GM12878 (cell line): ENCODE measurements at regions not wholly inside any gene's neighbourhood (a gene's known extent, or its start where the extent isn't known, plus 50 kb on each side); places are given as distances from the start of the nearest gene placed in this dataset.

Experiments used
- ATAC-seq: fragments of 200-7000 bp; cut with Tn5 transposase; 3 replicates; pipeline ENCODE4 v1.9.1; 2020; ENCODE audit warnings: mild to moderate bottlenecking, moderate library complexity
- BruUV-seq: library from RNA; stranded (reverse); fragments of 400-500 nt; replicated peaks from 2 replicates; lab custom pipeline; 2021; lab: Mats Ljungman, UMichigan
- CTCF ChIA-PET: fragments of 300-600 bp; sonication (Branson Sonifier 250); formaldehyde crosslinking; extraction: SDS; loops from one replicate; lab custom pipeline; 2021; ENCODE audit warnings: inconsistent platforms; lab: Yijun Ruan, JAX
- POLR2A ChIA-PET: fragments of 350-600 bp; formaldehyde crosslinking; extraction: SDS; loops from one replicate; lab custom pipeline; 2021; ENCODE audit warnings: inconsistent platforms; lab: Charles Lee
- RAD21 ChIA-PET: fragments of 300-600 bp; sonication (Branson Sonifier 250); formaldehyde crosslinking; loops from one replicate; lab custom pipeline; 2023; ENCODE audit warnings: antibody characterized with exemption; ENCODE audit not compliant: unreplicated experiment; lab: Charles Lee
- SMC1A ChIA-PET: fragments of 300-600 bp; sonication (Branson Sonifier 250); formaldehyde crosslinking; loops from one replicate; lab custom pipeline; 2023; ENCODE audit not compliant: unreplicated experiment, uncharacterized antibody; lab: Charles Lee
- DNase-seq: peaks from one replicate; pipeline ENCODE4 v3.0.0-alpha.2; 2011; ENCODE audit warnings: low read depth, low spot score
- FAIRE-seq: peaks from 3 replicates; lab custom pipeline; 2011; peaks lifted over from hg19 to GRCh38; lab: Jason Lieb, UNC
- H2AFZ ChIP-seq: 2 replicates; pipeline ENCODE4 v1.6.0; 2011; ENCODE audit warnings: low read depth, low read length, control low read depth; ENCODE audit not compliant: control insufficient read depth
- H3K27ac ChIP-seq: 2 replicates; pipeline ENCODE4 v1.5.1; 2011; ENCODE audit warnings: control low read depth; ENCODE audit not compliant: control insufficient read depth, insufficient read depth
- H3K27me3 ChIP-seq, 2 experiments: replicated peaks in 1 of 2; 2 replicates each; pipeline versions ENCODE4 v1.6.0 to v1.6.1; 2011; ENCODE audit warnings: low read length in 1 of 2; ENCODE audit not compliant: control insufficient read depth in 2 of 2, insufficient read depth in 2 of 2
- H3K36me3 ChIP-seq, 2 experiments: 2 replicates each; pipeline ENCODE4 v1.5.1; 2011; ENCODE audit warnings: low read length in 1 of 2; ENCODE audit not compliant: control insufficient read depth in 2 of 2, insufficient read depth in 2 of 2
- H3K4me1 ChIP-seq: 2 replicates; pipeline ENCODE4 v1.6.1; 2011; ENCODE audit warnings: mild to moderate bottlenecking, low read length, moderate library complexity, mixed read lengths; ENCODE audit not compliant: control insufficient read depth, insufficient read depth
- H3K4me2 ChIP-seq: 2 replicates; pipeline ENCODE4 v1.6.0; 2011; ENCODE audit warnings: control low read depth; ENCODE audit not compliant: control insufficient read depth, insufficient read depth
- H3K4me3 ChIP-seq: fragments of 200-600 bp; sonication (generic); 2 replicates; pipeline ENCODE4 v1.5.1; 2016
- H3K79me2 ChIP-seq: 2 replicates; pipeline ENCODE4 v1.6.0; 2011; ENCODE audit warnings: low read length; ENCODE audit not compliant: control insufficient read depth, insufficient read depth
- H3K9ac ChIP-seq: 2 replicates; pipeline ENCODE4 v1.8.0; 2011; ENCODE audit warnings: low read length, control low read depth, mixed read lengths; ENCODE audit not compliant: control insufficient read depth, insufficient read depth
- H3K9me3 ChIP-seq: replicated peaks from 3 replicates; pipeline ENCODE4 v1.5.1; 2011; ENCODE audit warnings: mild to moderate bottlenecking, low read length; ENCODE audit not compliant: control insufficient read depth, insufficient read depth
- H4K20me1 ChIP-seq: 2 replicates; pipeline ENCODE4 v1.6.0; 2011; ENCODE audit not compliant: control insufficient read depth, insufficient read depth
- BHLHE40 ChIP-seq, 2 experiments: fragments of 450-650 bp in 1 of 2; IDR thresholded peaks; 2 replicates each; pipeline ENCODE4 v1.6.1; 2011 to 2017; ENCODE audit warnings: low read depth in 2 of 2, borderline replicate concordance in 1 of 2, improper control_type of control experiment in 1 of 2, low read length in 1 of 2, mild to moderate bottlenecking in 1 of 2
- HDGF ChIP-seq: fragments of 450-650 bp; IDR thresholded peaks from 2 replicates; pipeline ENCODE4 v1.6.1; 2016; ENCODE audit warnings: antibody characterized with exemption
- NRF1 ChIP-seq: conservative IDR thresholded peaks from 2 replicates; pipeline ENCODE4 v1.6.1; 2011; ENCODE audit warnings: mild to moderate bottlenecking, low read depth, low read length, improper control_type of control experiment
- WGBS: methylation state at CpG from one replicate; pipeline ENCODE4 v1.1.6; 2016; ENCODE audit warnings: low lambda C conversion rate; ENCODE audit not compliant: insufficient replicate concordance, insufficient coverage; ENCODE audit errors: missing lambda C conversion rate; 5-methylcytosine and 5-hydroxymethylcytosine counted together
- in situ Hi-C: fragments of 300-500 bp; cut with MboI; formaldehyde crosslinking; loops from 9 replicates; pipeline ENCODE4 v1.14.3; 2018; ENCODE audit warnings: mixed read lengths
- intact Hi-C: fragments of 100-400 bp; cut with micrococcal nuclease; formaldehyde crosslinking; loops from one replicate; pipeline ENCODE4 v1.14.2; 2022; ENCODE audit not compliant: unreplicated experiment
- TF ChIP-seq, protein P1 (sequence below): fragments of 450-650 bp; IDR thresholded peaks from 2 replicates; pipeline ENCODE4 v1.6.1; 2016; ENCODE audit warnings: mild to moderate bottlenecking
- TF ChIP-seq, protein P2 (sequence below): IDR thresholded peaks from 2 replicates; pipeline ENCODE4 v1.6.1; 2012; ENCODE audit warnings: improper control_type of control experiment, low read depth, low read length; ENCODE audit not compliant: insufficient replicate concordance
- TF ChIP-seq, protein P3 (sequence below): fragments of 450-650 bp; IDR thresholded peaks from 2 replicates; pipeline ENCODE4 v1.6.1; 2016; ENCODE audit warnings: mild to moderate bottlenecking, moderate library complexity, borderline replicate concordance
- TF ChIP-seq, protein P4 (sequence below): IDR thresholded peaks from 2 replicates; pipeline ENCODE4 v1.6.1; 2011; ENCODE audit warnings: mild to moderate bottlenecking, low read depth, low read length, moderate library complexity; ENCODE audit not compliant: insufficient replicate concordance

DNA sequence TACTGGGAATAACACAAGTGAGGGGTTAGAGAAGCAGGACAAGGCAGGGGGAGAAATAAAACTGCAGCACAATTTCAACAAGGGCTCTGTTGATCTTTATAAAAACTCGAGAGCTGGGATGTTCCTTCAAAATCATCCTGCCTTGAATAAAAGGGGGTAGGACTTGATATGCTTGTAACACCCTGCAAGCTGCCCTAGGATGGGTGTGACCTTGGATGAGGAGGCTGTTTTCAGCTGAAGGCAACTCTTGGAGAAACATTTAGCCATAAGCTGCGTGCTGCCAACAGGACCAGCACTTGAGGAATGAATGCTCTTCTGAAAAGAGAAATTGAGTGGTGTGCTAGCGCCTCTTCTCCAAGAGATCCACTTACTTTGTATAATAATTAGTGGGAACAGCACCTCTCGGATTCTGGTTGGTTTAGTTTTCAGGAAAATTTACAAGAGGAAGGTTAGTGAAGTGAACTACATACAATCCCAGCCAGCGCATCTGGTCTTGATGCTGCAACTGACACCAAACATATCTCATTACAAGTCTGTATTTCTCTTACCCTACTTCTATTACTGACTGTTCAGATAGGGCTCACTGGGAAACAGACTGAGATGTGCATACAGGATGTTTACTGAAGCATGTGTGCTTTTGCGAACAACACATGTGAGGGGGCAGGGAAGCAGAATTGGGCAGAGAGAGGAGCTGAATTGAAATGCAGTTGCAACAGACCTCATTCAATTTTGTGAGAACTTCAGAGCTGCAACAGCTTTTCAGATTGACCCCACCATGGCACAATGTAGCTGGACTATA, 643.0 kb upstream of the GOLIM4 start:
- H3K79me2 ChIP-seq = no peaks in the 10 kb centered on the region
- FAIRE-seq = no peak
- ChIA-PET CTCF (no interaction called here), SMC1A (no interaction called here), RAD21 (no interaction called here), POLR2A (no interaction called here)
- no peak overlapping the region for H3K4me3 ChIP-seq
- H3K27me3 ChIP-seq = no peaks in the 10 kb centered on the region
- no peaks in the 10 kb centered on the region for H3K9me3 ChIP-seq
- no peak for ATAC-seq
- H3K9ac ChIP-seq = no peak overlapping the region
- no peaks in the 10 kb centered on the region for H4K20me1 ChIP-seq
- no TSS peak for BruUV-seq
- in situ Hi-C loops (no loop called here), intact Hi-C loops (no loop called here)
- 24% methylated on average over 6 of the region's 6 CpGs for WGBS
- no peak overlapping the region for H2AFZ ChIP-seq
- no peak for DNase-seq
- H3K4me1 ChIP-seq = no peaks in the 10 kb centered on the region
- no peaks in the 10 kb centered on the region for H3K36me3 ChIP-seq
- no peak overlapping the region for H3K27ac ChIP-seq
- H3K4me2 ChIP-seq = no peak overlapping the region
- TF ChIP-seq, protein P1, sequence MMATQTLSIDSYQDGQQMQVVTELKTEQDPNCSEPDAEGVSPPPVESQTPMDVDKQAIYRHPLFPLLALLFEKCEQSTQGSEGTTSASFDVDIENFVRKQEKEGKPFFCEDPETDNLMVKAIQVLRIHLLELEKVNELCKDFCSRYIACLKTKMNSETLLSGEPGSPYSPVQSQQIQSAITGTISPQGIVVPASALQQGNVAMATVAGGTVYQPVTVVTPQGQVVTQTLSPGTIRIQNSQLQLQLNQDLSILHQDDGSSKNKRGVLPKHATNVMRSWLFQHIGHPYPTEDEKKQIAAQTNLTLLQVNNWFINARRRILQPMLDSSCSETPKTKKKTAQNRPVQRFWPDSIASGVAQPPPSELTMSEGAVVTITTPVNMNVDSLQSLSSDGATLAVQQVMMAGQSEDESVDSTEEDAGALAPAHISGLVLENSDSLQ = no peak
- no peak for TF ChIP-seq NRF1
- no peak for TF ChIP-seq BHLHE40 (IDR thresholded peaks at IDR 0.05; ENCODE audit: borderline replicate concordance in 1 of 2, low read depth in 2 of 2, low read length in 1 of 2)
- TF ChIP-seq, protein P2, sequence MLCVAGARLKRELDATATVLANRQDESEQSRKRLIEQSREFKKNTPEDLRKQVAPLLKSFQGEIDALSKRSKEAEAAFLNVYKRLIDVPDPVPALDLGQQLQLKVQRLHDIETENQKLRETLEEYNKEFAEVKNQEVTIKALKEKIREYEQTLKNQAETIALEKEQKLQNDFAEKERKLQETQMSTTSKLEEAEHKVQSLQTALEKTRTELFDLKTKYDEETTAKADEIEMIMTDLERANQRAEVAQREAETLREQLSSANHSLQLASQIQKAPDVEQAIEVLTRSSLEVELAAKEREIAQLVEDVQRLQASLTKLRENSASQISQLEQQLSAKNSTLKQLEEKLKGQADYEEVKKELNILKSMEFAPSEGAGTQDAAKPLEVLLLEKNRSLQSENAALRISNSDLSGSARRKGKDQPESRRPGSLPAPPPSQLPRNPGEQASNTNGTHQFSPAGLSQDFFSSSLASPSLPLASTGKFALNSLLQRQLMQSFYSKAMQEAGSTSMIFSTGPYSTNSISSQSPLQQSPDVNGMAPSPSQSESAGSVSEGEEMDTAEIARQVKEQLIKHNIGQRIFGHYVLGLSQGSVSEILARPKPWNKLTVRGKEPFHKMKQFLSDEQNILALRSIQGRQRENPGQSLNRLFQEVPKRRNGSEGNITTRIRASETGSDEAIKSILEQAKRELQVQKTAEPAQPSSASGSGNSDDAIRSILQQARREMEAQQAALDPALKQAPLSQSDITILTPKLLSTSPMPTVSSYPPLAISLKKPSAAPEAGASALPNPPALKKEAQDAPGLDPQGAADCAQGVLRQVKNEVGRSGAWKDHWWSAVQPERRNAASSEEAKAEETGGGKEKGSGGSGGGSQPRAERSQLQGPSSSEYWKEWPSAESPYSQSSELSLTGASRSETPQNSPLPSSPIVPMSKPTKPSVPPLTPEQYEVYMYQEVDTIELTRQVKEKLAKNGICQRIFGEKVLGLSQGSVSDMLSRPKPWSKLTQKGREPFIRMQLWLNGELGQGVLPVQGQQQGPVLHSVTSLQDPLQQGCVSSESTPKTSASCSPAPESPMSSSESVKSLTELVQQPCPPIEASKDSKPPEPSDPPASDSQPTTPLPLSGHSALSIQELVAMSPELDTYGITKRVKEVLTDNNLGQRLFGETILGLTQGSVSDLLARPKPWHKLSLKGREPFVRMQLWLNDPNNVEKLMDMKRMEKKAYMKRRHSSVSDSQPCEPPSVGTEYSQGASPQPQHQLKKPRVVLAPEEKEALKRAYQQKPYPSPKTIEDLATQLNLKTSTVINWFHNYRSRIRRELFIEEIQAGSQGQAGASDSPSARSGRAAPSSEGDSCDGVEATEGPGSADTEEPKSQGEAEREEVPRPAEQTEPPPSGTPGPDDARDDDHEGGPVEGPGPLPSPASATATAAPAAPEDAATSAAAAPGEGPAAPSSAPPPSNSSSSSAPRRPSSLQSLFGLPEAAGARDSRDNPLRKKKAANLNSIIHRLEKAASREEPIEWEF = no peak
- no peak for TF ChIP-seq HDGF
- TF ChIP-seq, protein P3, sequence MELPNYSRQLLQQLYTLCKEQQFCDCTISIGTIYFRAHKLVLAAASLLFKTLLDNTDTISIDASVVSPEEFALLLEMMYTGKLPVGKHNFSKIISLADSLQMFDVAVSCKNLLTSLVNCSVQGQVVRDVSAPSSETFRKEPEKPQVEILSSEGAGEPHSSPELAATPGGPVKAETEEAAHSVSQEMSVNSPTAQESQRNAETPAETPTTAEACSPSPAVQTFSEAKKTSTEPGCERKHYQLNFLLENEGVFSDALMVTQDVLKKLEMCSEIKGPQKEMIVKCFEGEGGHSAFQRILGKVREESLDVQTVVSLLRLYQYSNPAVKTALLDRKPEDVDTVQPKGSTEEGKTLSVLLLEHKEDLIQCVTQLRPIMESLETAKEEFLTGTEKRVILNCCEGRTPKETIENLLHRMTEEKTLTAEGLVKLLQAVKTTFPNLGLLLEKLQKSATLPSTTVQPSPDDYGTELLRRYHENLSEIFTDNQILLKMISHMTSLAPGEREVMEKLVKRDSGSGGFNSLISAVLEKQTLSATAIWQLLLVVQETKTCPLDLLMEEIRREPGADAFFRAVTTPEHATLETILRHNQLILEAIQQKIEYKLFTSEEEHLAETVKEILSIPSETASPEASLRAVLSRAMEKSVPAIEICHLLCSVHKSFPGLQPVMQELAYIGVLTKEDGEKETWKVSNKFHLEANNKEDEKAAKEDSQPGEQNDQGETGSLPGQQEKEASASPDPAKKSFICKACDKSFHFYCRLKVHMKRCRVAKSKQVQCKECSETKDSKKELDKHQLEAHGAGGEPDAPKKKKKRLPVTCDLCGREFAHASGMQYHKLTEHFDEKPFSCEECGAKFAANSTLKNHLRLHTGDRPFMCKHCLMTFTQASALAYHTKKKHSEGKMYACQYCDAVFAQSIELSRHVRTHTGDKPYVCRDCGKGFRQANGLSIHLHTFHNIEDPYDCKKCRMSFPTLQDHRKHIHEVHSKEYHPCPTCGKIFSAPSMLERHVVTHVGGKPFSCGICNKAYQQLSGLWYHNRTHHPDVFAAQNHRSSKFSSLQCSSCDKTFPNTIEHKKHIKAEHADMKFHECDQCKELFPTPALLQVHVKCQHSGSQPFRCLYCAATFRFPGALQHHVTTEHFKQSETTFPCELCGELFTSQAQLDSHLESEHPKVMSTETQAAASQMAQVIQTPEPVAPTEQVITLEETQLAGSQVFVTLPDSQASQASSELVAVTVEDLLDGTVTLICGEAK = no peak
- TF ChIP-seq, protein P4, sequence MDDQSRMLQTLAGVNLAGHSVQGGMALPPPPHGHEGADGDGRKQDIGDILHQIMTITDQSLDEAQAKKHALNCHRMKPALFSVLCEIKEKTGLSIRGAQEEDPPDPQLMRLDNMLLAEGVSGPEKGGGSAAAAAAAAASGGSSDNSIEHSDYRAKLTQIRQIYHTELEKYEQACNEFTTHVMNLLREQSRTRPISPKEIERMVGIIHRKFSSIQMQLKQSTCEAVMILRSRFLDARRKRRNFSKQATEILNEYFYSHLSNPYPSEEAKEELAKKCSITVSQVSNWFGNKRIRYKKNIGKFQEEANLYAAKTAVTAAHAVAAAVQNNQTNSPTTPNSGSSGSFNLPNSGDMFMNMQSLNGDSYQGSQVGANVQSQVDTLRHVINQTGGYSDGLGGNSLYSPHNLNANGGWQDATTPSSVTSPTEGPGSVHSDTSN = no peak
